WTC11 (cell line): ENCODE measurements at regions not wholly inside any gene's neighbourhood (a gene's known extent, or its start where the extent isn't known, plus 50 kb on each side); places are given as distances from the start of the nearest gene placed in this dataset.

Experiments used
- ATAC-seq: fragments of 200-7000 bp; cut with Tn5 transposase; 2 replicates; pipeline ENCODE4 v1.10.0; 2021; ENCODE audit warnings: mild to moderate bottlenecking, moderate library complexity
- CTCF ChIA-PET: fragments of 300-600 bp; sonication (Branson Sonifier 250); formaldehyde crosslinking; loops from one replicate; lab custom pipeline; 2021; ENCODE audit warnings: antibody characterized with exemption; lab: Charles Lee
- POLR2A ChIA-PET: fragments of 350-600 bp; sonication (Branson Sonifier 250); formaldehyde crosslinking; loops from one replicate; lab custom pipeline; 2021; ENCODE audit warnings: antibody characterized with exemption; lab: Charles Lee
- DNase-seq: peaks from one replicate; pipeline ENCODE4 v3.0.0; 2021; ENCODE audit warnings: low spot score
- H3K27ac Mint-ChIP-seq: 2 replicates; pipeline ENCODE4 v1.8.0; 2021; ENCODE audit warnings: mixed read lengths
- H3K27me3 Mint-ChIP-seq: 2 replicates; pipeline ENCODE4 v1.8.0; 2021; ENCODE audit warnings: low read depth, mild to moderate bottlenecking, moderate library complexity, mixed read lengths
- H3K36me3 Mint-ChIP-seq: 2 replicates; pipeline ENCODE4 v1.8.0; 2021; ENCODE audit warnings: mixed read lengths
- H3K4me1 Mint-ChIP-seq: 2 replicates; pipeline ENCODE4 v1.8.0; 2022; ENCODE audit warnings: mixed read lengths
- H3K4me3 Mint-ChIP-seq: 2 replicates; pipeline ENCODE4 v1.8.0; 2021; ENCODE audit warnings: mild to moderate bottlenecking, moderate library complexity, mixed read lengths
- H3K9me3 Mint-ChIP-seq: 2 replicates; pipeline ENCODE4 v1.8.0; 2021; ENCODE audit warnings: mixed read lengths
- EMX1 ChIP-seq: fragments of 250-450 bp; sonication (Bioruptor Pico); IDR thresholded peaks from 2 replicates; pipeline ENCODE4 v1.8.0; 2021; ENCODE audit warnings: mild to moderate bottlenecking
- FOXJ3 ChIP-seq: sonication (generic); formaldehyde crosslinking; IDR thresholded peaks from 2 replicates; pipeline ENCODE4 v1.9.0; 2021; ENCODE audit warnings: missing genetic modification reagents, mild to moderate bottlenecking, borderline replicate concordance
- GABPB1 ChIP-seq: sonication (generic); formaldehyde crosslinking; IDR thresholded peaks from 2 replicates; pipeline ENCODE4 v1.8.1; 2023; ENCODE audit warnings: mild to moderate bottlenecking, missing genetic modification reagents
- NFATC4 ChIP-seq: fragments of 250-450 bp; sonication (Bioruptor Pico); IDR thresholded peaks from 2 replicates; pipeline ENCODE4 v1.9.0; 2021; ENCODE audit warnings: mild to moderate bottlenecking
- SMAD4 ChIP-seq: sonication (generic); formaldehyde crosslinking; IDR thresholded peaks from 2 replicates; pipeline ENCODE4 v1.8.0; 2022; ENCODE audit warnings: mild to moderate bottlenecking, missing genetic modification reagents
- TEAD1 ChIP-seq: sonication (generic); formaldehyde crosslinking; IDR thresholded peaks from 2 replicates; pipeline ENCODE4 v1.8.0; 2022; ENCODE audit warnings: mild to moderate bottlenecking, missing genetic modification reagents
- TP53 ChIP-seq: sonication (generic); formaldehyde crosslinking; IDR thresholded peaks from 2 replicates; pipeline ENCODE4 v1.8.1; 2023; ENCODE audit warnings: mild to moderate bottlenecking, missing genetic modification reagents
- ZNF121 ChIP-seq: sonication (generic); formaldehyde crosslinking; IDR thresholded peaks from 2 replicates; pipeline ENCODE4 v1.8.0; 2023; ENCODE audit warnings: missing genetic modification reagents
- ZNF219 ChIP-seq: sonication (generic); formaldehyde crosslinking; IDR thresholded peaks from 2 replicates; pipeline ENCODE4 v1.8.0; 2023; ENCODE audit warnings: missing genetic modification reagents, mild to moderate bottlenecking, borderline replicate concordance
- ZNF317 ChIP-seq: sonication (generic); formaldehyde crosslinking; IDR thresholded peaks from 2 replicates; pipeline ENCODE4 v1.8.1; 2023; ENCODE audit warnings: low read depth, mild to moderate bottlenecking, moderate library complexity, missing genetic modification reagents, borderline replicate concordance
- TF ChIP-seq, protein P1 (sequence below): sonication (generic); formaldehyde crosslinking; IDR thresholded peaks from 2 replicates; pipeline ENCODE4 v1.8.1; 2022; ENCODE audit warnings: missing genetic modification reagents, borderline replicate concordance
- TF ChIP-seq, protein P2 (sequence below): sonication (generic); formaldehyde crosslinking; IDR thresholded peaks from 2 replicates; pipeline ENCODE4 v1.8.0; 2022; ENCODE audit warnings: mild to moderate bottlenecking, missing genetic modification reagents
- TF ChIP-seq, protein P3 (sequence below): fragments of 250-450 bp; sonication (Bioruptor Pico); IDR thresholded peaks from 2 replicates; pipeline ENCODE4 v1.9.0; 2021; ENCODE audit warnings: mild to moderate bottlenecking
- TF ChIP-seq, protein P4 (sequence below): fragments of 250-450 bp; sonication (Bioruptor Pico); IDR thresholded peaks from 2 replicates; pipeline ENCODE4 v2.1.2; 2022; ENCODE audit warnings: mild to moderate bottlenecking, moderate library complexity
- TF ChIP-seq, protein P5 (sequence below): fragments of 200-600 bp; IDR thresholded peaks from 2 replicates; pipeline ENCODE4 v1.8.0; 2022; ENCODE audit warnings: antibody characterized with exemption
- TF ChIP-seq, protein P6 (sequence below): sonication (generic); formaldehyde crosslinking; IDR thresholded peaks from 2 replicates; pipeline ENCODE4 v1.8.0; 2022; ENCODE audit warnings: mild to moderate bottlenecking, missing genetic modification reagents
- TF ChIP-seq, protein P7 (sequence below): sonication (generic); formaldehyde crosslinking; IDR thresholded peaks from 2 replicates; pipeline ENCODE4 v1.8.0; 2023; ENCODE audit warnings: missing genetic modification reagents, mild to moderate bottlenecking, borderline replicate concordance

DNA sequence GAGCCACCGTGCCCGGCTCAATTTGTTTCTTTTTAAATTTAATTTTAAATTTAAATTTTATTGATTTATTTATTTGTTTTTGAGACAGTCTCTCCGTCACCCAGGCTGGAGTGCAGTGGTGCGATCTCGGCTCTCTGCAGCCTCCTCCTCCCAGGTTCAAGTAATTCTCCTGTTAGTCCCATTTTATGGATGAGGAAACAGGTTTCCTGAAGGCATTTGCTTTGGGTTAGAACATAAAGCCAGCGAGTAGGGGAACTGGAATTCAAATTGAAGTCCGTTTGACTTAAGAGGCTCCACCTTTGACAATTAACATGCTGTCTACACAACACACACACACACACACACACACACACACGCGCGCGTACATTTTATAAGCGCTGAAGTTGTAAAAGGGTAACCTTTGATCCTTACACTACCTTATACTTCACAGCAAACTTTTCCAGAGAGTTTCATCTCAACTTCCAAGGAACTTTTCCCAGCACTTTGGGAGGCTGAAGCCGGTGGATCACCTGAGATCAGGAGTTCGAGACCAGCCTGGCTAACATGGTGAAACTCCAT is 232.0 kb downstream of the BCAS1 start:
- DNase-seq (no peak), ATAC-seq (no peak)
- H3K4me3 Mint-ChIP-seq = no peak overlapping the region
- H3K4me1 Mint-ChIP-seq = peaks cover 6% of the 10 kb centered on the region
- TF ChIP-seq EMX1 (CRISPR knock-in tag) = no peak
- no peak for TF ChIP-seq ZNF317 (CRISPR knock-in tag)
- ChIA-PET CTCF (no interaction called here), POLR2A (no interaction called here)
- no peaks in the 10 kb centered on the region for H3K9me3 Mint-ChIP-seq
- no peaks in the 10 kb centered on the region for H3K27me3 Mint-ChIP-seq
- no peak overlapping the region for H3K27ac Mint-ChIP-seq
- H3K36me3 Mint-ChIP-seq = peaks cover 3% of the 10 kb centered on the region; the same call in 1 of the 2 replicates

DNA sequence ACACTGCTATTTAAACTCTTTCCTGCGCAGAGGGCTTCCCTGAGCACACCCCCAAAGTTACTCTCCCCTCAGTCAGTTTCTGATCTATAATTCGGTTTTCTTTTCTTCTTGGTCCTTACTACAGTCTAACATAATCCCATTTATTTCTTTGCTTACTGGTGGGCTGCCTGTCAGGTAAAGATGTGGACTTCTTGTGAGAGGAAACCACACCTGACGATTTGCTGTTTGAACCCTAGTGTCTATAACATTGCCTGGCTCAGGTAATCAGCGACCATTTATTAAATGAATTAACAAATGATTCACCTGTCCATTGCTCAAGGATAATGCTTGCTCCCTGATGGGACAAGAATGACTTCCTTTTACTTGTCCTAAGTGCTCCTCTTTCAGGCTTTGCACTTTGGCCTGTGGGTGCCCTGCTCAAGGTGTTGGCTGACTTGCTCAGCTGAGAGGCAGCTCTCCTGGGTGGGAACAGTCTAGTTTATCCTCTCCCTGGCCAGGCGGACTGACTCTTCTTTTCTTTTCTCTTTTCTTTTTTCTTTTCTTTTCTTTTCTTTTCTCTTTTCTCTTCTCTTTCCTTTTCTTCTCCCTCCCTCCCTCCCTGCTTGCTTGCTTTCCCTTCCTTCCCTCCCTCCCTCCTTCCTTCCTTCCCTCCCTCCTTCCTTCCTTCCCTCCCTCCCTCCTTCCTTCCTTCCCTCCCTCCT is 233.1 kb downstream of the BCAS1 start:
- Mint-ChIP-seq H3K27ac (0 out of 2 replicates have a peak overlapping the region, but pooled peaks have one; percentile 77), H3K9me3 (no peaks in the 10 kb centered on the region), H3K36me3 (peaks cover 3% of the 10 kb centered on the region; the same call in 1 of the 2 replicates), H3K4me3 (no peak overlapping the region), H3K27me3 (no peaks in the 10 kb centered on the region), H3K4me1 (peaks cover 6% of the 10 kb centered on the region)
- 0 out of 2 replicates have a peak, but pooled peaks have one; percentile 26 for ATAC-seq
- CTCF ChIA-PET = no interaction called here
- no peak for DNase-seq
- TF ChIP-seq, protein P1, sequence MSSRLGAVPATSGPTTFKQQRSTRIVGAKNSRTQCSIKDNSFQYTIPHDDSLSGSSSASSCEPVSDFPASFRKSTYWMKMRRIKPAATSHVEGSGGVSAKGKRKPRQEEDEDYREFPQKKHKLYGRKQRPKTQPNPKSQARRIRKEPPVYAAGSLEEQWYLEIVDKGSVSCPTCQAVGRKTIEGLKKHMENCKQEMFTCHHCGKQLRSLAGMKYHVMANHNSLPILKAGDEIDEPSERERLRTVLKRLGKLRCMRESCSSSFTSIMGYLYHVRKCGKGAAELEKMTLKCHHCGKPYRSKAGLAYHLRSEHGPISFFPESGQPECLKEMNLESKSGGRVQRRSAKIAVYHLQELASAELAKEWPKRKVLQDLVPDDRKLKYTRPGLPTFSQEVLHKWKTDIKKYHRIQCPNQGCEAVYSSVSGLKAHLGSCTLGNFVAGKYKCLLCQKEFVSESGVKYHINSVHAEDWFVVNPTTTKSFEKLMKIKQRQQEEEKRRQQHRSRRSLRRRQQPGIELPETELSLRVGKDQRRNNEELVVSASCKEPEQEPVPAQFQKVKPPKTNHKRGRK (CRISPR knock-in tag) = 0 out of 2 replicates have a peak, but pooled peaks have one; percentile 25
- TF ChIP-seq TP53 = no peak
- POLR2A ChIA-PET = no interaction called here

DNA sequence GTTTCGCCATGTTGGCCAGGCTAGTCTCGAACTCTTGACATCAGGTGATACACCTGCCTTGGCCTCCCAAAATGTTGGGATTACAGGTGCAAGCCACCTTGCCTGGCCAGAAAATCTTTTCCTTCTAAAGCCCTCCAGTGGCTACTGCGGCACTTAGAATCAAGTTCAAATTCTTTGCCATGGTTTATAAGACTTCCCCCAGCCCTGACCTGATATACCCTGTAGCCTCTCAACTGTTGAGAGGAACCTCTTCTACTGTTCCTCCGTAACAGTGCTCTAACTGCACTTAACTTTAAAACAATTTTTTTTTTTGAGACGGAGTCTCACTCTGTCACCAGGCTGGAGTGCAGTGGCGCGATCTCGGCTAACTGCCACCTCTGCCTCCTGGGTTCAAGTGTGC is 235.6 kb downstream of the BCAS1 start:
- Mint-ChIP-seq H3K9me3 (no peaks in the 10 kb centered on the region), H3K36me3 (peaks cover 3% of the 10 kb centered on the region; the same call in 1 of the 2 replicates), H3K27me3 (no peaks in the 10 kb centered on the region), H3K4me3 (no peak overlapping the region), H3K4me1 (peaks cover 15% of the 10 kb centered on the region), H3K27ac (no peak overlapping the region)
- ChIA-PET CTCF (no interaction called here), POLR2A (no interaction called here)
- ATAC-seq = no peak
- no peak for DNase-seq
- TF ChIP-seq, protein P2, sequence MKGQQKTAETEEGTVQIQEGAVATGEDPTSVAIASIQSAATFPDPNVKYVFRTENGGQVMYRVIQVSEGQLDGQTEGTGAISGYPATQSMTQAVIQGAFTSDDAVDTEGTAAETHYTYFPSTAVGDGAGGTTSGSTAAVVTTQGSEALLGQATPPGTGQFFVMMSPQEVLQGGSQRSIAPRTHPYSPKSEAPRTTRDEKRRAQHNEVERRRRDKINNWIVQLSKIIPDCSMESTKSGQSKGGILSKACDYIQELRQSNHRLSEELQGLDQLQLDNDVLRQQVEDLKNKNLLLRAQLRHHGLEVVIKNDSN = no peak
- TF ChIP-seq, protein P3, sequence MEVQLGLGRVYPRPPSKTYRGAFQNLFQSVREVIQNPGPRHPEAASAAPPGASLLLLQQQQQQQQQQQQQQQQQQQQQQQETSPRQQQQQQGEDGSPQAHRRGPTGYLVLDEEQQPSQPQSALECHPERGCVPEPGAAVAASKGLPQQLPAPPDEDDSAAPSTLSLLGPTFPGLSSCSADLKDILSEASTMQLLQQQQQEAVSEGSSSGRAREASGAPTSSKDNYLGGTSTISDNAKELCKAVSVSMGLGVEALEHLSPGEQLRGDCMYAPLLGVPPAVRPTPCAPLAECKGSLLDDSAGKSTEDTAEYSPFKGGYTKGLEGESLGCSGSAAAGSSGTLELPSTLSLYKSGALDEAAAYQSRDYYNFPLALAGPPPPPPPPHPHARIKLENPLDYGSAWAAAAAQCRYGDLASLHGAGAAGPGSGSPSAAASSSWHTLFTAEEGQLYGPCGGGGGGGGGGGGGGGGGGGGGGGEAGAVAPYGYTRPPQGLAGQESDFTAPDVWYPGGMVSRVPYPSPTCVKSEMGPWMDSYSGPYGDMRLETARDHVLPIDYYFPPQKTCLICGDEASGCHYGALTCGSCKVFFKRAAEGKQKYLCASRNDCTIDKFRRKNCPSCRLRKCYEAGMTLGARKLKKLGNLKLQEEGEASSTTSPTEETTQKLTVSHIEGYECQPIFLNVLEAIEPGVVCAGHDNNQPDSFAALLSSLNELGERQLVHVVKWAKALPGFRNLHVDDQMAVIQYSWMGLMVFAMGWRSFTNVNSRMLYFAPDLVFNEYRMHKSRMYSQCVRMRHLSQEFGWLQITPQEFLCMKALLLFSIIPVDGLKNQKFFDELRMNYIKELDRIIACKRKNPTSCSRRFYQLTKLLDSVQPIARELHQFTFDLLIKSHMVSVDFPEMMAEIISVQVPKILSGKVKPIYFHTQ (CRISPR knock-in tag) = no peak
- TF ChIP-seq GABPB1 (CRISPR knock-in tag) (no peak), ZNF219 (CRISPR knock-in tag) (no peak), FOXJ3 (CRISPR knock-in tag) (no peak), ZNF121 (CRISPR knock-in tag) (no peak), TEAD1 (CRISPR knock-in tag) (no peak), NFATC4 (CRISPR knock-in tag) (no peak), SMAD4 (CRISPR knock-in tag) (no peak)
- TF ChIP-seq, protein P4, sequence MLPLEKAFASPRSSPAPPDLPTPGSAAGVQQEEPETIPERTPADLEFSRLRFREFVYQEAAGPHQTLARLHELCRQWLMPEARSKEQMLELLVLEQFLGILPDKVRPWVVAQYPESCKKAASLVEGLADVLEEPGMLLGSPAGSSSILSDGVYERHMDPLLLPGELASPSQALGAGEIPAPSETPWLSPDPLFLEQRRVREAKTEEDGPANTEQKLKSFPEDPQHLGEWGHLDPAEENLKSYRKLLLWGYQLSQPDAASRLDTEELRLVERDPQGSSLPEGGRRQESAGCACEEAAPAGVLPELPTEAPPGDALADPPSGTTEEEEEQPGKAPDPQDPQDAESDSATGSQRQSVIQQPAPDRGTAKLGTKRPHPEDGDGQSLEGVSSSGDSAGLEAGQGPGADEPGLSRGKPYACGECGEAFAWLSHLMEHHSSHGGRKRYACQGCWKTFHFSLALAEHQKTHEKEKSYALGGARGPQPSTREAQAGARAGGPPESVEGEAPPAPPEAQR (CRISPR knock-in tag) = no peak
- TF ChIP-seq, protein P5, sequence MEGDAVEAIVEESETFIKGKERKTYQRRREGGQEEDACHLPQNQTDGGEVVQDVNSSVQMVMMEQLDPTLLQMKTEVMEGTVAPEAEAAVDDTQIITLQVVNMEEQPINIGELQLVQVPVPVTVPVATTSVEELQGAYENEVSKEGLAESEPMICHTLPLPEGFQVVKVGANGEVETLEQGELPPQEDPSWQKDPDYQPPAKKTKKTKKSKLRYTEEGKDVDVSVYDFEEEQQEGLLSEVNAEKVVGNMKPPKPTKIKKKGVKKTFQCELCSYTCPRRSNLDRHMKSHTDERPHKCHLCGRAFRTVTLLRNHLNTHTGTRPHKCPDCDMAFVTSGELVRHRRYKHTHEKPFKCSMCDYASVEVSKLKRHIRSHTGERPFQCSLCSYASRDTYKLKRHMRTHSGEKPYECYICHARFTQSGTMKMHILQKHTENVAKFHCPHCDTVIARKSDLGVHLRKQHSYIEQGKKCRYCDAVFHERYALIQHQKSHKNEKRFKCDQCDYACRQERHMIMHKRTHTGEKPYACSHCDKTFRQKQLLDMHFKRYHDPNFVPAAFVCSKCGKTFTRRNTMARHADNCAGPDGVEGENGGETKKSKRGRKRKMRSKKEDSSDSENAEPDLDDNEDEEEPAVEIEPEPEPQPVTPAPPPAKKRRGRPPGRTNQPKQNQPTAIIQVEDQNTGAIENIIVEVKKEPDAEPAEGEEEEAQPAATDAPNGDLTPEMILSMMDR = no peak
- TF ChIP-seq, protein P6, sequence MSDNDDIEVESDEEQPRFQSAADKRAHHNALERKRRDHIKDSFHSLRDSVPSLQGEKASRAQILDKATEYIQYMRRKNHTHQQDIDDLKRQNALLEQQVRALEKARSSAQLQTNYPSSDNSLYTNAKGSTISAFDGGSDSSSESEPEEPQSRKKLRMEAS (CRISPR knock-in tag) = no peak
- TF ChIP-seq, protein P7, sequence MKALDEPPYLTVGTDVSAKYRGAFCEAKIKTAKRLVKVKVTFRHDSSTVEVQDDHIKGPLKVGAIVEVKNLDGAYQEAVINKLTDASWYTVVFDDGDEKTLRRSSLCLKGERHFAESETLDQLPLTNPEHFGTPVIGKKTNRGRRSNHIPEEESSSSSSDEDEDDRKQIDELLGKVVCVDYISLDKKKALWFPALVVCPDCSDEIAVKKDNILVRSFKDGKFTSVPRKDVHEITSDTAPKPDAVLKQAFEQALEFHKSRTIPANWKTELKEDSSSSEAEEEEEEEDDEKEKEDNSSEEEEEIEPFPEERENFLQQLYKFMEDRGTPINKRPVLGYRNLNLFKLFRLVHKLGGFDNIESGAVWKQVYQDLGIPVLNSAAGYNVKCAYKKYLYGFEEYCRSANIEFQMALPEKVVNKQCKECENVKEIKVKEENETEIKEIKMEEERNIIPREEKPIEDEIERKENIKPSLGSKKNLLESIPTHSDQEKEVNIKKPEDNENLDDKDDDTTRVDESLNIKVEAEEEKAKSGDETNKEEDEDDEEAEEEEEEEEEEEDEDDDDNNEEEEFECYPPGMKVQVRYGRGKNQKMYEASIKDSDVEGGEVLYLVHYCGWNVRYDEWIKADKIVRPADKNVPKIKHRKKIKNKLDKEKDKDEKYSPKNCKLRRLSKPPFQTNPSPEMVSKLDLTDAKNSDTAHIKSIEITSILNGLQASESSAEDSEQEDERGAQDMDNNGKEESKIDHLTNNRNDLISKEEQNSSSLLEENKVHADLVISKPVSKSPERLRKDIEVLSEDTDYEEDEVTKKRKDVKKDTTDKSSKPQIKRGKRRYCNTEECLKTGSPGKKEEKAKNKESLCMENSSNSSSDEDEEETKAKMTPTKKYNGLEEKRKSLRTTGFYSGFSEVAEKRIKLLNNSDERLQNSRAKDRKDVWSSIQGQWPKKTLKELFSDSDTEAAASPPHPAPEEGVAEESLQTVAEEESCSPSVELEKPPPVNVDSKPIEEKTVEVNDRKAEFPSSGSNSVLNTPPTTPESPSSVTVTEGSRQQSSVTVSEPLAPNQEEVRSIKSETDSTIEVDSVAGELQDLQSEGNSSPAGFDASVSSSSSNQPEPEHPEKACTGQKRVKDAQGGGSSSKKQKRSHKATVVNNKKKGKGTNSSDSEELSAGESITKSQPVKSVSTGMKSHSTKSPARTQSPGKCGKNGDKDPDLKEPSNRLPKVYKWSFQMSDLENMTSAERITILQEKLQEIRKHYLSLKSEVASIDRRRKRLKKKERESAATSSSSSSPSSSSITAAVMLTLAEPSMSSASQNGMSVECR (CRISPR knock-in tag) = no peak
